ENCODE measurements at regions not wholly inside any gene's neighbourhood (a gene's known extent, or its start where the extent isn't known, plus 50 kb on each side); places are given as distances from the start of the nearest gene placed in this dataset.

GRCh38 chr2:142575561-142575960 lies 301.9 kb upstream of the KYNU start:
- TF ChIP-seq POLR2A (IDR thresholded peaks at IDR 0.05; ENCODE audit: low read length) (no peak), GATA1 (IDR thresholded peaks at IDR 0.05; ENCODE audit: low read depth, low read length) (no peak)
